ENCODE measurements at regions not wholly inside any gene's neighbourhood (a gene's known extent, or its start where the extent isn't known, plus 50 kb on each side); places are given as distances from the start of the nearest gene placed in this dataset.

DNA sequence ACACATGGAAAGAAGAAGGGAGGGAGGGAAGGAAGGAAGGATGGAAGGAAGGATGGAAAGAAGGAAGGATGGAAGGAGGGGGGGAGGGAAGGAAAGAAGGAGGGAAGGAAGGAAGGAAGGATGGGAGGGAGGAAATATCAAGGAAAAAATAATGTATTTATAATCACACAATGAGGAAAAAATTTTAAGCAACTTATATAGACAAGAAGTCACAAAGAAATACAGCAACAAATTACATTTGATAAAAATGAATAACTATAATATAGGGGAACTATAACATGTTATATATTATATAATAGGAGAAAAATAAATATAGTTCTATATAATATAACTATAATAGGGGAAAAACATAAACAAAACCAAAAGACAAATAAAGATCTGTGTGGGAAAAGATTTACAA, 441.8 kb downstream of the LRATD1 start:
- Histone ChIP-seq H2AFZ (ENCODE audit: low read depth, low read length, poor library complexity, severe bottlenecking) (no peak overlapping the region), H3K4me1 (ENCODE audit: control insufficient read depth in 1 of 2, insufficient read depth in 2 of 2, low read length in 2 of 2) (no peaks in the 10 kb centered on the region), H3K9me2 (ENCODE audit: insufficient read depth) (no peaks in the 10 kb centered on the region), H3K4me2 (ENCODE audit: low read length) (no peak overlapping the region), H3K9ac (ENCODE audit: low read length) (no peak overlapping the region), H4K20me1 (ENCODE audit: insufficient read depth) (no peaks in the 10 kb centered on the region), H3K79me2 (ENCODE audit: insufficient read depth, low read length) (no peaks in the 10 kb centered on the region), H3K4me3 (replicated peaks in 1 of 2; ENCODE audit: low read depth in 1 of 2, low read length in 2 of 2) (no peak overlapping the region), H3K36me3 (ENCODE audit: control insufficient read depth in 1 of 2, insufficient read depth in 2 of 2, low read length in 2 of 2) (no peaks in the 10 kb centered on the region), H3K9me3 (ENCODE audit: control insufficient read depth in 1 of 2, insufficient read depth in 1 of 2, low read depth in 1 of 2, low read length in 2 of 2) (no peaks in the 10 kb centered on the region), H3K27ac (ENCODE audit: low read depth, low read length) (no peak overlapping the region), H3K27me3 (ENCODE audit: insufficient read depth, low read length) (peaks cover 12% of the 10 kb centered on the region)
- intact Hi-C loops (cut with micrococcal nuclease): no loop called here
- ChIA-PET RAD21 (ENCODE audit: low non-redundant PET in 1 of 2, low total read pairs in 2 of 2, uncharacterized antibody in 2 of 2, unreplicated experiment in 2 of 2) (no interaction called here), CTCF (no interaction called here), POLR2A (no interaction called here)
- DNase-seq (ENCODE audit: low read depth, low spot score) (no peak), ATAC-seq (no peak)
- TF ChIP-seq, protein P1, sequence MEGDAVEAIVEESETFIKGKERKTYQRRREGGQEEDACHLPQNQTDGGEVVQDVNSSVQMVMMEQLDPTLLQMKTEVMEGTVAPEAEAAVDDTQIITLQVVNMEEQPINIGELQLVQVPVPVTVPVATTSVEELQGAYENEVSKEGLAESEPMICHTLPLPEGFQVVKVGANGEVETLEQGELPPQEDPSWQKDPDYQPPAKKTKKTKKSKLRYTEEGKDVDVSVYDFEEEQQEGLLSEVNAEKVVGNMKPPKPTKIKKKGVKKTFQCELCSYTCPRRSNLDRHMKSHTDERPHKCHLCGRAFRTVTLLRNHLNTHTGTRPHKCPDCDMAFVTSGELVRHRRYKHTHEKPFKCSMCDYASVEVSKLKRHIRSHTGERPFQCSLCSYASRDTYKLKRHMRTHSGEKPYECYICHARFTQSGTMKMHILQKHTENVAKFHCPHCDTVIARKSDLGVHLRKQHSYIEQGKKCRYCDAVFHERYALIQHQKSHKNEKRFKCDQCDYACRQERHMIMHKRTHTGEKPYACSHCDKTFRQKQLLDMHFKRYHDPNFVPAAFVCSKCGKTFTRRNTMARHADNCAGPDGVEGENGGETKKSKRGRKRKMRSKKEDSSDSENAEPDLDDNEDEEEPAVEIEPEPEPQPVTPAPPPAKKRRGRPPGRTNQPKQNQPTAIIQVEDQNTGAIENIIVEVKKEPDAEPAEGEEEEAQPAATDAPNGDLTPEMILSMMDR (IDR thresholded peaks at IDR 0.05 in 2 of 3, conservative IDR thresholded peaks at IDR 0.05 in 1 of 3; ENCODE audit: borderline replicate concordance in 1 of 3, insufficient read depth in 1 of 3, low read depth in 2 of 3, low read length in 2 of 3): no peak
- no peak for TF ChIP-seq CBX3 (IDR thresholded peaks at IDR 0.05; ENCODE audit: low read depth)
- TF ChIP-seq SRF (IDR thresholded peaks at IDR 0.05; ENCODE audit: low read depth): no peak
- no peak for TF ChIP-seq RAD21 (IDR thresholded peaks at IDR 0.05; ENCODE audit: low read depth)
- TF ChIP-seq JUND (IDR thresholded peaks at IDR 0.05): no peak
- no peak for TF ChIP-seq SP1 (IDR thresholded peaks at IDR 0.05; ENCODE audit: low read depth)
- TF ChIP-seq TCF7L2 (IDR thresholded peaks at IDR 0.05; ENCODE audit: borderline replicate concordance, extremely low read depth, insufficient read depth, insufficient read length): no peak
- TF ChIP-seq EGR1 (IDR thresholded peaks at IDR 0.05; ENCODE audit: low read depth): no peak
- no peak for TF ChIP-seq FOSL1 (IDR thresholded peaks at IDR 0.05; ENCODE audit: low read depth)
- TF ChIP-seq EZH2 (IDR thresholded peaks at IDR 0.05): no peak
- TF ChIP-seq, protein P2, sequence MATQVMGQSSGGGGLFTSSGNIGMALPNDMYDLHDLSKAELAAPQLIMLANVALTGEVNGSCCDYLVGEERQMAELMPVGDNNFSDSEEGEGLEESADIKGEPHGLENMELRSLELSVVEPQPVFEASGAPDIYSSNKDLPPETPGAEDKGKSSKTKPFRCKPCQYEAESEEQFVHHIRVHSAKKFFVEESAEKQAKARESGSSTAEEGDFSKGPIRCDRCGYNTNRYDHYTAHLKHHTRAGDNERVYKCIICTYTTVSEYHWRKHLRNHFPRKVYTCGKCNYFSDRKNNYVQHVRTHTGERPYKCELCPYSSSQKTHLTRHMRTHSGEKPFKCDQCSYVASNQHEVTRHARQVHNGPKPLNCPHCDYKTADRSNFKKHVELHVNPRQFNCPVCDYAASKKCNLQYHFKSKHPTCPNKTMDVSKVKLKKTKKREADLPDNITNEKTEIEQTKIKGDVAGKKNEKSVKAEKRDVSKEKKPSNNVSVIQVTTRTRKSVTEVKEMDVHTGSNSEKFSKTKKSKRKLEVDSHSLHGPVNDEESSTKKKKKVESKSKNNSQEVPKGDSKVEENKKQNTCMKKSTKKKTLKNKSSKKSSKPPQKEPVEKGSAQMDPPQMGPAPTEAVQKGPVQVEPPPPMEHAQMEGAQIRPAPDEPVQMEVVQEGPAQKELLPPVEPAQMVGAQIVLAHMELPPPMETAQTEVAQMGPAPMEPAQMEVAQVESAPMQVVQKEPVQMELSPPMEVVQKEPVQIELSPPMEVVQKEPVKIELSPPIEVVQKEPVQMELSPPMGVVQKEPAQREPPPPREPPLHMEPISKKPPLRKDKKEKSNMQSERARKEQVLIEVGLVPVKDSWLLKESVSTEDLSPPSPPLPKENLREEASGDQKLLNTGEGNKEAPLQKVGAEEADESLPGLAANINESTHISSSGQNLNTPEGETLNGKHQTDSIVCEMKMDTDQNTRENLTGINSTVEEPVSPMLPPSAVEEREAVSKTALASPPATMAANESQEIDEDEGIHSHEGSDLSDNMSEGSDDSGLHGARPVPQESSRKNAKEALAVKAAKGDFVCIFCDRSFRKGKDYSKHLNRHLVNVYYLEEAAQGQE (IDR thresholded peaks at IDR 0.05; ENCODE audit: low read depth): no peak
- TF ChIP-seq POLR2AphosphoS5 (IDR thresholded peaks at IDR 0.05; ENCODE audit: low read depth, low read length): no peak
- no peak for TF ChIP-seq ZBTB33 (IDR thresholded peaks at IDR 0.05; ENCODE audit: extremely low read depth, insufficient replicate concordance, low read length)
- no peak for TF ChIP-seq ZNF274 (IDR thresholded peaks at IDR 0.05; ENCODE audit: low read depth, low read length)
- TF ChIP-seq ELF1 (IDR thresholded peaks at IDR 0.05; ENCODE audit: borderline replicate concordance, low read depth): no peak
- TF ChIP-seq EZH2phosphoT487 (IDR thresholded peaks at IDR 0.05; ENCODE audit: borderline replicate concordance): no peak
- no peak for TF ChIP-seq YY1 (IDR thresholded peaks at IDR 0.05; ENCODE audit: extremely low read depth, insufficient replicate concordance, low read depth, low read length)
- TF ChIP-seq CEBPB (IDR thresholded peaks at IDR 0.05; ENCODE audit: low read depth): no peak
- no peak for TF ChIP-seq POLR2A (IDR thresholded peaks at IDR 0.05; ENCODE audit: borderline replicate concordance, extremely low read depth, insufficient read depth, insufficient read length)
- TF ChIP-seq, protein P3, sequence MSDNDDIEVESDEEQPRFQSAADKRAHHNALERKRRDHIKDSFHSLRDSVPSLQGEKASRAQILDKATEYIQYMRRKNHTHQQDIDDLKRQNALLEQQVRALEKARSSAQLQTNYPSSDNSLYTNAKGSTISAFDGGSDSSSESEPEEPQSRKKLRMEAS (IDR thresholded peaks at IDR 0.05): no peak
- BruUV-seq (replicated peaks): no TSS peak
